Tibial nerve (tissue), 4 donors: ENCODE measurements at regions not wholly inside any gene's neighbourhood (a gene's known extent, or its start where the extent isn't known, plus 50 kb on each side); places are given as distances from the start of the nearest gene placed in this dataset.

Source experiments
- DNase-seq, 2 donors: peaks; one replicate each; pipeline ENCODE4 v3.0.0-alpha.2; 2019; ENCODE audit warnings: low spot score in 2 of 2
- H3K27ac ChIP-seq, 4 donors: fragments of 200-600 bp; sonication (generic) in 3 of 4; one replicate each; pipeline ENCODE4 v1.5.1; 2017 to 2019; ENCODE audit warnings: mild to moderate bottlenecking in 1 of 4
- H3K27me3 ChIP-seq, 2 donors: fragments of 200-600 bp; sonication (generic) in 1 of 2; one replicate each; pipeline versions ENCODE4 v1.5.1 to v1.6.0; 2017 to 2019
- H3K36me3 ChIP-seq, 3 donors: fragments of 200-600 bp; sonication (generic); one replicate each; pipeline ENCODE4 v1.5.1; 2018 to 2019
- H3K4me1 ChIP-seq, 4 donors: fragments of 200-600 bp; sonication (generic) in 3 of 4; one replicate each; pipeline ENCODE4 v1.5.1; 2017 to 2019
- H3K4me3 ChIP-seq, 4 donors: fragments of 200-600 bp; sonication (generic) in 3 of 4; one replicate each; pipeline ENCODE4 v1.5.1; 2017 to 2019; ENCODE audit warnings: mild to moderate bottlenecking in 1 of 4, moderate library complexity in 1 of 4
- H3K9me3 ChIP-seq, 4 donors: fragments of 200-600 bp; sonication (generic) in 3 of 4; one replicate each; pipeline ENCODE4 v1.5.1; 2017 to 2019
- CTCF ChIP-seq, 5 experiments: fragments of 200-600 bp in 3 of 5; fragments of 450-650 bp in 2 of 5; sonication (generic) in 3 of 5; IDR thresholded peaks; one replicate each; pipeline ENCODE4 v1.5.1; 2016 to 2019; ENCODE audit warnings: antibody characterized with exemption in 5 of 5, mild to moderate bottlenecking in 3 of 5, moderate library complexity in 2 of 5
- EP300 ChIP-seq, 2 donors: sonication (generic); formaldehyde crosslinking; IDR thresholded peaks; one replicate each; pipeline ENCODE4 v1.6.1; 2017; ENCODE audit warnings: antibody characterized with exemption in 2 of 2, mild to moderate bottlenecking in 1 of 2
- POLR2A ChIP-seq, 2 donors: fragments of 450-650 bp; IDR thresholded peaks; one replicate each; pipeline ENCODE4 v1.6.1; 2017; ENCODE audit warnings: antibody characterized with exemption in 2 of 2, mild to moderate bottlenecking in 2 of 2, moderate library complexity in 2 of 2
- WGBS, 2 donors: methylation state at CpG; one replicate each; pipeline ENCODE4 v1.1.5; 2018; 5-methylcytosine and 5-hydroxymethylcytosine counted together

- Histone ChIP-seq H3K4me1 (no peaks in the 10 kb centered on the region), H3K9me3 (no peaks in the 10 kb centered on the region), H3K4me3 (no peak overlapping the region), H3K27me3 (no peaks in the 10 kb centered on the region), H3K27ac (no peak overlapping the region), H3K36me3 (no peaks in the 10 kb centered on the region)
- WGBS, 2 donors: 43% methylated on average over 8 of the region's 8 CpGs
- DNase-seq: peak in 1 of 2 donors; percentile 36
- TF ChIP-seq CTCF (IDR thresholded peaks at IDR 0.05): peak in 4 of 5 experiments; percentile 6 to 54 (median 41)
- TF ChIP-seq EP300 (IDR thresholded peaks at IDR 0.05): no peak
These were observed 57.3 kb upstream of the TCEAL2 start for GRCh38 chrX:102067966-102068723.

- 79 to 84% methylated on average over 2 of the region's 2 CpGs for WGBS, 2 donors
- Histone ChIP-seq H3K9me3 (no peaks in the 10 kb centered on the region), H3K4me3 (no peak overlapping the region), H3K4me1 (no peaks in the 10 kb centered on the region), H3K36me3 (no peaks in the 10 kb centered on the region), H3K27ac (no peak overlapping the region), H3K27me3 (peaks cover 0 to under 1% of the 10 kb centered on the region in 2 donors)
- TF ChIP-seq CTCF (IDR thresholded peaks at IDR 0.05) (no peak), POLR2A (IDR thresholded peaks at IDR 0.05) (no peak), EP300 (IDR thresholded peaks at IDR 0.05) (no peak)
- no peak for DNase-seq
These were observed 61.9 kb upstream of the TCEAL2 start for GRCh38 chrX:102063445-102064074.

- Histone ChIP-seq H3K27ac (no peak overlapping the region), H3K4me3 (no peak overlapping the region), H3K27me3 (no peaks in the 10 kb centered on the region), H3K4me1 (no peaks in the 10 kb centered on the region), H3K36me3 (no peaks in the 10 kb centered on the region), H3K9me3 (no peaks in the 10 kb centered on the region)
- no peak for TF ChIP-seq CTCF (IDR thresholded peaks at IDR 0.05)
- no peak for TF ChIP-seq EP300 (IDR thresholded peaks at IDR 0.05)
- TF ChIP-seq POLR2A (IDR thresholded peaks at IDR 0.05): no peak
- DNase-seq: no peak
- 90% methylated on average over 2 of the region's 2 CpGs; no CpG with 5 or more reads in 1 of the 2 donors for WGBS, 2 donors
These were observed 81.0 kb upstream of the TCEAL2 start for GRCh38 chrX:102044496-102044895.

- Histone ChIP-seq H3K4me1 (no peaks in the 10 kb centered on the region), H3K9me3 (no peaks in the 10 kb centered on the region), H3K36me3 (no peaks in the 10 kb centered on the region), H3K27me3 (no peaks in the 10 kb centered on the region), H3K4me3 (no peak overlapping the region), H3K27ac (no peak overlapping the region)
- no peak for TF ChIP-seq EP300 (IDR thresholded peaks at IDR 0.05)
- TF ChIP-seq POLR2A (IDR thresholded peaks at IDR 0.05): no peak
- no peak for TF ChIP-seq CTCF (IDR thresholded peaks at IDR 0.05)
- DNase-seq: no peak
- WGBS, 2 donors: 69 to 78% methylated on average over 3 of the region's 3 CpGs
These were observed 82.1 kb upstream of the TCEAL2 start for GRCh38 chrX:102043380-102043779.
